H1 (cell line): ENCODE measurements at regions not wholly inside any gene's neighbourhood (a gene's known extent, or its start where the extent isn't known, plus 50 kb on each side); places are given as distances from the start of the nearest gene placed in this dataset.

Source experiments
- CTCF ChIA-PET: fragments of 300-600 bp; sonication (Branson Sonifier 250); formaldehyde crosslinking; loops from one replicate; lab custom pipeline; 2021; ENCODE audit not compliant: partially characterized antibody; lab: Charles Lee
- POLR2A ChIA-PET: fragments of 300-600 bp; sonication (Branson Sonifier 250); formaldehyde crosslinking; loops from one replicate; lab custom pipeline; 2021; ENCODE audit warnings: inconsistent platforms; ENCODE audit not compliant: partially characterized antibody; lab: Charles Lee
- DNase-seq, 2 experiments: peaks; one replicate each; pipeline versions ENCODE4 v3.0.0 to v3.0.0-alpha.2; 2010 to 2022; ENCODE audit warnings: low spot score in 2 of 2, low read depth in 1 of 2, mixed read lengths in 1 of 2
- FAIRE-seq: peaks from 2 replicates; lab custom pipeline; 2011; peaks lifted over from hg19 to GRCh38; lab: Jason Lieb, UNC
- H2AFZ ChIP-seq: 2 replicates; pipeline ENCODE4 v1.8.1; 2012; ENCODE audit warnings: low read length, inconsistent platforms
- H2AK5ac ChIP-seq: 2 replicates; pipeline ENCODE4 v1.6.1; 2013; ENCODE audit warnings: low read depth, low read length
- H2BK120ac ChIP-seq: replicated peaks from 2 replicates; pipeline ENCODE3; 2013; ENCODE audit warnings: low read depth, low read length, inconsistent platforms
- H2BK12ac ChIP-seq: 2 replicates; pipeline ENCODE4 v1.6.1; 2013; ENCODE audit warnings: low read depth, low read length
- H2BK15ac ChIP-seq: 2 replicates; pipeline ENCODE4 v1.6.1; 2013; ENCODE audit warnings: low read length
- H2BK20ac ChIP-seq: 2 replicates; pipeline ENCODE4 v1.6.1; 2013; ENCODE audit warnings: low read length
- H2BK5ac ChIP-seq: 2 replicates; pipeline ENCODE4 v1.6.1; 2013; ENCODE audit warnings: low read depth, low read length
- H3K14ac ChIP-seq: 2 replicates; pipeline ENCODE4 v1.6.1; 2013; ENCODE audit warnings: inconsistent platforms; ENCODE audit not compliant: insufficient read length
- H3K18ac ChIP-seq: 2 replicates; pipeline ENCODE4 v1.6.1; 2013; ENCODE audit warnings: low read length; ENCODE audit errors: extremely low read depth
- H3K23ac ChIP-seq: 2 replicates; pipeline ENCODE4 v1.6.1; 2013; ENCODE audit warnings: inconsistent platforms; ENCODE audit not compliant: insufficient read length
- H3K23me2 ChIP-seq: 2 replicates; pipeline ENCODE4 v1.6.1; 2013; ENCODE audit warnings: low read depth, low read length
- H3K27ac ChIP-seq: 2 replicates; pipeline ENCODE4 v1.6.1; 2011; ENCODE audit warnings: low read depth, low read length, inconsistent platforms
- H3K27me3 ChIP-seq, 4 experiments: replicated peaks in 1 of 4; 1 replicate in 1 of 4; 2 replicates in 3 of 4; pipeline versions ENCODE4 v1.6.1 to v1.8.1; 2011 to 2013; ENCODE audit warnings: low read length in 3 of 4, mild to moderate bottlenecking in 3 of 4, inconsistent platforms in 2 of 4, mixed read lengths in 2 of 4, moderate library complexity in 1 of 4; ENCODE audit not compliant: control insufficient read depth in 3 of 4, insufficient read depth in 3 of 4; ENCODE audit errors: extremely low read depth in 1 of 4
- H3K36me3 ChIP-seq, 4 experiments: 2 replicates each; pipeline versions ENCODE4 v1.6.1 to v1.8.1; 2011 to 2013; ENCODE audit warnings: mild to moderate bottlenecking in 4 of 4, low read length in 3 of 4, moderate library complexity in 2 of 4, control low read depth in 1 of 4, inconsistent platforms in 1 of 4; ENCODE audit not compliant: insufficient read depth in 4 of 4, control insufficient read depth in 2 of 4
- H3K4ac ChIP-seq: replicated peaks from 2 replicates; pipeline ENCODE3; 2013; ENCODE audit warnings: low read length, low read depth, mixed read lengths, inconsistent platforms; ENCODE audit not compliant: insufficient read length
- H3K4me1 ChIP-seq, 4 experiments: replicated peaks in 1 of 4; 1 replicate in 1 of 4; 2 replicates in 3 of 4; pipeline versions ENCODE4 v1.6.1 to v1.8.1; 2011 to 2013; ENCODE audit warnings: low read length in 3 of 4, inconsistent platforms in 2 of 4, mixed read lengths in 1 of 4; ENCODE audit not compliant: insufficient read depth in 4 of 4, control insufficient read depth in 3 of 4
- H3K4me2 ChIP-seq, 2 experiments: 2 replicates each; pipeline versions ENCODE4 v1.6.1 to v1.8.1; 2011 to 2013; ENCODE audit warnings: low read depth in 2 of 2, low read length in 2 of 2, control low read depth in 1 of 2, inconsistent platforms in 1 of 2, mild to moderate bottlenecking in 1 of 2; ENCODE audit not compliant: insufficient read depth in 1 of 2
- H3K4me3 ChIP-seq, 4 experiments: fragments of 200-600, 300-600 bp in 1 of 4; sonication (generic), shearing (Covaris generic), sonication (Bioruptor Twin) in 1 of 4; 2 replicates each; pipeline versions ENCODE4 v1.5.1 to v1.8.1; 2011 to 2016; ENCODE audit warnings: low read length in 4 of 4, low read depth in 3 of 4, control low read depth in 2 of 4, inconsistent platforms in 2 of 4, mild to moderate bottlenecking in 2 of 4, mixed read lengths in 1 of 4, moderate library complexity in 1 of 4; ENCODE audit not compliant: insufficient read depth in 2 of 4; ENCODE audit errors: extremely low read depth in 1 of 4
- H3K56ac ChIP-seq: replicated peaks from 2 replicates; pipeline ENCODE3; 2013; ENCODE audit warnings: low read depth, mild to moderate bottlenecking, mixed read lengths, low read length, inconsistent platforms; ENCODE audit not compliant: insufficient read length
- H3K79me1 ChIP-seq: 2 replicates; pipeline ENCODE4 v1.6.1; 2013; ENCODE audit warnings: low read depth, low read length, control low read depth
- H3K79me2 ChIP-seq, 2 experiments: 2 replicates each; pipeline versions ENCODE4 v1.6.1 to v1.8.1; 2012 to 2013; ENCODE audit warnings: low read length in 2 of 2, mild to moderate bottlenecking in 2 of 2, inconsistent platforms in 1 of 2; ENCODE audit not compliant: insufficient read depth in 2 of 2, control insufficient read depth in 1 of 2
- H3K9ac ChIP-seq, 4 experiments: replicated peaks in 1 of 4; 1 replicate in 1 of 4; 2 replicates in 3 of 4; pipeline versions ENCODE4 v1.6.1 to v1.8.1; 2011 to 2013; ENCODE audit warnings: low read depth in 3 of 4, low read length in 3 of 4, control low read depth in 2 of 4, mild to moderate bottlenecking in 2 of 4, moderate library complexity in 2 of 4, inconsistent platforms in 1 of 4; ENCODE audit errors: extremely low read depth in 1 of 4
- H3K9me3 ChIP-seq, 2 experiments: 2 replicates each; pipeline versions ENCODE4 v1.6.1 to v1.8.1; 2012 to 2013; ENCODE audit warnings: mild to moderate bottlenecking in 2 of 2, moderate library complexity in 2 of 2, control low read depth in 1 of 2, inconsistent platforms in 1 of 2, low read depth in 1 of 2, low read length in 1 of 2, mixed read lengths in 1 of 2; ENCODE audit not compliant: insufficient read depth in 2 of 2
- H4K20me1 ChIP-seq, 2 experiments: replicated peaks in 1 of 2; 2 replicates each; pipeline versions ENCODE3 to v1.8.1; 2011 to 2013; ENCODE audit warnings: inconsistent platforms in 2 of 2, low read length in 2 of 2, mild to moderate bottlenecking in 1 of 2; ENCODE audit not compliant: insufficient read depth in 2 of 2, control insufficient read depth in 1 of 2
- H4K5ac ChIP-seq: 2 replicates; pipeline ENCODE4 v1.6.1; 2013; ENCODE audit warnings: low read length, low read depth, mixed read lengths, inconsistent platforms; ENCODE audit not compliant: insufficient read length
- H4K8ac ChIP-seq: 2 replicates; pipeline ENCODE4 v1.8.0; 2013; ENCODE audit warnings: mild to moderate bottlenecking, moderate library complexity, low read length, inconsistent platforms; ENCODE audit not compliant: insufficient read depth; ENCODE audit errors: extremely low read depth
- H4K91ac ChIP-seq: replicated peaks from 2 replicates; pipeline ENCODE3; 2013; ENCODE audit warnings: low read length, mixed read lengths, inconsistent platforms; ENCODE audit not compliant: insufficient read length
- SIX5 ChIP-seq: IDR thresholded peaks from 2 replicates; pipeline ENCODE4 v1.6.1; 2011; ENCODE audit warnings: mild to moderate bottlenecking, low read depth, low read length
- USF2 ChIP-seq: IDR thresholded peaks from 2 replicates; pipeline ENCODE4 v1.6.1; 2011; ENCODE audit warnings: low read length, improper control_type of control experiment
- WGBS, 2 experiments: shearing (Covaris generic) in 1 of 2; methylation state at CpG; one replicate each; pipeline versions ENCODE4 v1.1.6 to v1.1.7; 2013 to 2015; ENCODE audit warnings: low lambda C conversion rate in 2 of 2, mixed read lengths in 2 of 2, inconsistent platforms in 1 of 2, low coverage in 1 of 2, missing lambda C conversion rate in 1 of 2; ENCODE audit not compliant: insufficient replicate concordance in 2 of 2, insufficient coverage in 1 of 2, insufficient read length in 1 of 2; ENCODE audit errors: extremely low coverage in 1 of 2, missing lambda C conversion rate in 1 of 2; 5-methylcytosine and 5-hydroxymethylcytosine counted together
- TF ChIP-seq, protein P1 (sequence below): IDR thresholded peaks from 2 replicates; pipeline ENCODE4 v1.6.1; 2011; ENCODE audit warnings: low read depth, mild to moderate bottlenecking, low read length; ENCODE audit not compliant: insufficient read depth

GRCh38 chr5:120298981-120299380 lies 165.1 kb upstream of the PRR16 start:
- H3K9me3 ChIP-seq: no peaks in the 10 kb centered on the region
- no peak overlapping the region for H2AFZ ChIP-seq
- no peak overlapping the region for H2BK5ac ChIP-seq
- POLR2A ChIA-PET: no interaction called here
- no peak overlapping the region for H3K18ac ChIP-seq
- no peak overlapping the region for H2AK5ac ChIP-seq
- no peaks in the 10 kb centered on the region for H3K4me1 ChIP-seq
- no peak overlapping the region for H2BK15ac ChIP-seq
- no peaks in the 10 kb centered on the region for H3K23me2 ChIP-seq
- H4K8ac ChIP-seq: no peak overlapping the region
- H3K36me3 ChIP-seq: no peaks in the 10 kb centered on the region
- H4K5ac ChIP-seq: no peak overlapping the region
- H3K56ac ChIP-seq: no peak overlapping the region
- H2BK120ac ChIP-seq: no peak overlapping the region
- no peaks in the 10 kb centered on the region for H3K79me2 ChIP-seq
- no peak overlapping the region for H2BK12ac ChIP-seq
- H4K91ac ChIP-seq: no peak overlapping the region
- H3K79me1 ChIP-seq: no peaks in the 10 kb centered on the region
- CTCF ChIA-PET: no interaction called here
- no peaks in the 10 kb centered on the region for H3K27me3 ChIP-seq
- WGBS, 2 experiments: 75% methylated on average over 1 of the region's 1 CpG; no CpG with 5 or more reads in 1 of the 2 experiments
- no peak overlapping the region for H3K9ac ChIP-seq
- DNase-seq (no peak), FAIRE-seq (no peak)
- no peak overlapping the region for H3K14ac ChIP-seq
- no peak overlapping the region for H3K4ac ChIP-seq
- no peak overlapping the region for H3K4me3 ChIP-seq
- H3K4me2 ChIP-seq: no peak overlapping the region
- H2BK20ac ChIP-seq: no peak overlapping the region
- H3K23ac ChIP-seq: no peak overlapping the region
- no peak overlapping the region for H3K27ac ChIP-seq
- H4K20me1 ChIP-seq: no peaks in the 10 kb centered on the region
- TF ChIP-seq USF2 (no peak), SIX5 (no peak)
- TF ChIP-seq, protein P1, sequence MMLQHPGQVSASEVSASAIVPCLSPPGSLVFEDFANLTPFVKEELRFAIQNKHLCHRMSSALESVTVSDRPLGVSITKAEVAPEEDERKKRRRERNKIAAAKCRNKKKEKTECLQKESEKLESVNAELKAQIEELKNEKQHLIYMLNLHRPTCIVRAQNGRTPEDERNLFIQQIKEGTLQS: no peak
